GM18951 (cell line): ENCODE measurements at regions not wholly inside any gene's neighbourhood (a gene's known extent, or its start where the extent isn't known, plus 50 kb on each side); places are given as distances from the start of the nearest gene placed in this dataset.

ENCODE experiments used
- POLR2A ChIP-seq: IDR thresholded peaks from 4 replicates; pipeline ENCODE4 v1.6.1; 2011; ENCODE audit warnings: mild to moderate bottlenecking; ENCODE audit not compliant: insufficient read length, insufficient read depth; ENCODE audit errors: extremely low read depth
- in situ Hi-C: fragments of 300-500 bp; cut with MboI; formaldehyde crosslinking; loops from one replicate; pipeline ENCODE4 v1.12.0; 2022; ENCODE audit warnings: low sequenced_read_pairs, mixed read lengths, inconsistent platforms; ENCODE audit not compliant: unreplicated experiment

GRCh38 chr1:178643349-178643748 lies 81.7 kb upstream of the RALGPS2 start:
- in situ Hi-C loops: no loop called here
- TF ChIP-seq POLR2A: no peak

GRCh38 chr1:178643831-178644230 lies 81.2 kb upstream of the RALGPS2 start:
- in situ Hi-C loops: no loop called here
- TF ChIP-seq POLR2A: no peak

- in situ Hi-C loops: no loop called here
- no peak for TF ChIP-seq POLR2A
Measured at GRCh38 chr1:178644308-178645120, 80.5 kb upstream of the RALGPS2 start.

- no peak for TF ChIP-seq POLR2A
Measured at GRCh38 chr1:178645157-178645807, 79.8 kb upstream of the RALGPS2 start.

GRCh38 chr1:178645808-178646200 lies 79.2 kb upstream of the RALGPS2 start:
- in situ Hi-C loops: no loop called here
- TF ChIP-seq POLR2A: no peak

More at GRCh38 chr1:178645157-178645807, 79.8 kb upstream of the RALGPS2 start:
- in situ Hi-C loops: no loop called here

- in situ Hi-C loops: no loop called here
- no peak for TF ChIP-seq POLR2A
Measured at GRCh38 chr1:178646821-178647220, 78.2 kb upstream of the RALGPS2 start.

GRCh38 chr1:178648151-178648550 lies 76.9 kb upstream of the RALGPS2 start:
- in situ Hi-C loops: no loop called here
- no peak for TF ChIP-seq POLR2A

- in situ Hi-C loops: no loop called here
- TF ChIP-seq POLR2A: no peak
Measured at GRCh38 chr1:178649582-178650350, 75.3 kb upstream of the RALGPS2 start.

- in situ Hi-C loops: no loop called here
- no peak for TF ChIP-seq POLR2A
Measured at GRCh38 chr1:178650934-178651511, 74.0 kb upstream of the RALGPS2 start.

- in situ Hi-C loops: no loop called here
- no peak for TF ChIP-seq POLR2A
Measured at GRCh38 chr1:178651742-178652141, 73.3 kb upstream of the RALGPS2 start.

- in situ Hi-C loops: no loop called here
- no peak for TF ChIP-seq POLR2A
Measured at GRCh38 chr1:178652506-178653490, 72.2 kb upstream of the RALGPS2 start.

GRCh38 chr1:178659789-178660208 lies 65.2 kb upstream of the RALGPS2 start:
- in situ Hi-C loops: no loop called here
- no peak for TF ChIP-seq POLR2A
